Caki2 (cell line): ENCODE measurements at regions not wholly inside any gene's neighbourhood (a gene's known extent, or its start where the extent isn't known, plus 50 kb on each side); places are given as distances from the start of the nearest gene placed in this dataset.

Source experiments
- DNase-seq: peaks from one replicate; pipeline ENCODE4 v3.0.0-alpha.2; 2015; ENCODE audit warnings: low read depth
- in situ Hi-C: cut with HindIII; loops from 2 replicates; pipeline ENCODE4 v1.10.0; 2016; ENCODE audit warnings: low sequenced_read_pairs, low pct_unique_long_range_greater_than_20kb, mixed read lengths

DNA sequence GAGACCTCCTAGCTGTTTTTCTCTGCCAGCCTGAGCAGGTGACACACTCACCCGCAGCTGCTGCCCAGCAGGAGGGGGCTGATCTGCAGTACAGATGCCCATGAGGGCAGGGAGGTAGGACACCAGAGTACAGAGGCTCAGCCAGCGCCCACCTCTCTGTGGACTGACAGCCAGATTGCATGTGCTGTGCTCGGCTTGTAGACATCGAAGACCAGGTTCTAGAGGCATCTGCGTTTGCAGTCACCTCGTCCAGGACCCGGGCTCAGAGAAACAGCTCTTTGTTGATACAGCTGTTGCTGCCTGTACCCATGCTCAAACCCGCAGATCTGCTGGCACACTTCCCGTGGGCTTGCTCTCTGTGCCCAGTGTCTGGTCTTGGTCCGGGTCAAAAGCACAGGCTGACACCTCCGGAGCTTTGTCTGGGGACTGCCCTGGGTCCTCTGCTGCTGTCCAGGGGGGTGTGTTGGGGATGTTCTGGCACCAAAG is 224.7 kb downstream of the GLRX3 start:
- no peak for DNase-seq
- in situ Hi-C loops: no loop called here

DNA sequence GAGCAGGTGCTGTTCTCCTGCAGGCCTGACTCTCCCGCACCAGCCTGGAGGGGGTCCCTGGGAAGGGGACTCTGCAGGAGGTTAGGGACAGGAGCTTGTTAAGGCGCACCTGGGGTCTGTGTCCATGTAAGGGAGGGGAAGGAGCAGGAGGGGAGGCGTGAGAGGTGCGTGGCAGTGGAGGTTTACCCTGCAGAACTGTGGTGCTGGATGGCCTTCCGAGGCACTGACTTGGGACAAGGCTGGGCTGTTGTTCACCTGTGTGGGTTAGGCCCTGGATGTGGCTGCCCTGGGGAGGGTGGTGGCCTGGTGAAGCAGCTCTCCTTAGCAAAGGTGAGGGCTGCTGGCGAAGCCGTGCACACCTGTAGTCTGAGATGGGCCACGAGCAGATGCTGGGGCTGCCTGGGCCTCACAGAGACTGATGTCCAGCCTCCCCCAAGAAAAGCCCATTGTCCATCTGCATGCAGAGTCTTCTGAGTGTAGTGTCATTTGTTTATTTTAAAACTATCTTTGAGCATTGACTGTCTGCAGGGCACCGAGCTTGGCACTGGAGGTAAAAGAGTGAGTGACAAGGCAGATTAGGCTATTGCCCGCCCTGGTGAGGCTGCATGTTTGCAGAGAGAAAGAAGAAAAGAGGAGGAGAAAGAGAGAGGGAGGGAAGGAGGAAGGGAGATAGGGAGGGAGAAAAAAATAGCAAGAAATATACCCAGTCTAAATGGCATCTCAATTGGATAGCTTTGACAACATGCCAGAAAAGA is 225.3 kb downstream of the GLRX3 start:
- in situ Hi-C loops: no loop called here
- no peak for DNase-seq

DNA sequence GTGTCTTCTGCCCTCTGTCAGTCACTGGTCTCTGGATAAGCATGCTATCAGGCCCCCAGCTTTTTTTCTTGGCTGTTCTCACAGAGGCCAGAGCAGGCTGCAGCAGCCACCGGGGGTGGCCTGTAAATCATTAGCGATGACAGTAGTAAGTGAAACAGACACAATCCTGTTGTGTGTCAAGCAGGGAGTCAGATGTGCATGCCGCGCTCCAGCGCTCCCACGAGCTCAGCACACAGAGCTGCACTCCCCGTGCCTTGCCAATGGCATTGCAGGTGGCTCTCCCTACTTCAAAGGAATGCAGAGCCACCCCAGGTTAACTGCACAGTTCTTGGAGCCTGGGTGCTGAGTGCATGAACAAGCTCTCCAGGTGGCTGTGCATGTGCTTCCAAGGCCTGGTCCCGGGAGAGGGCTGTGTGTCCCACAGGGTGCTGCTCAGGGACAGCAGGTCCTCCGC is 226.1 kb downstream of the GLRX3 start:
- DNase-seq: peak; percentile 24
- in situ Hi-C loops: no loop called here

DNA sequence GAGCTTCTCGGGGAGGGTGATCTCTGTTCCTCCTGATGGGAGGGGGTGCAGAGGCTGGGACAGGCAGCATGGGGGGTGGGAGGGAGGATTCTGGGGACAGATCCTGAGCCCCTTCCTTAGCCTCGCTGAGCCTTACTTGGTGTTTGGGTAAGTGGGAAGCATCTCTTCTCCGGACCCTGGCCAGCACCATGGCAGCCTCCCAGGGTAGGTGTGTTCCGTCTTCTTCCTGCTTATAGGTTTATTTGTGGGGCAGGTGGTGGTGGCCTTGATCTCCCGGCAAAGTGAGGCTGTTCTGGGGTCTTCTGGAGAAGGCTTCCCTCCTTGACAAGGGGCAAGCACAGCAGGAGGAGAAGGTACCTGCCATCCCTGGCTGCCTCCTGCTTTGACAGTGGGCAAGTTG is 226.9 kb downstream of the GLRX3 start:
- in situ Hi-C loops: no loop called here

DNA sequence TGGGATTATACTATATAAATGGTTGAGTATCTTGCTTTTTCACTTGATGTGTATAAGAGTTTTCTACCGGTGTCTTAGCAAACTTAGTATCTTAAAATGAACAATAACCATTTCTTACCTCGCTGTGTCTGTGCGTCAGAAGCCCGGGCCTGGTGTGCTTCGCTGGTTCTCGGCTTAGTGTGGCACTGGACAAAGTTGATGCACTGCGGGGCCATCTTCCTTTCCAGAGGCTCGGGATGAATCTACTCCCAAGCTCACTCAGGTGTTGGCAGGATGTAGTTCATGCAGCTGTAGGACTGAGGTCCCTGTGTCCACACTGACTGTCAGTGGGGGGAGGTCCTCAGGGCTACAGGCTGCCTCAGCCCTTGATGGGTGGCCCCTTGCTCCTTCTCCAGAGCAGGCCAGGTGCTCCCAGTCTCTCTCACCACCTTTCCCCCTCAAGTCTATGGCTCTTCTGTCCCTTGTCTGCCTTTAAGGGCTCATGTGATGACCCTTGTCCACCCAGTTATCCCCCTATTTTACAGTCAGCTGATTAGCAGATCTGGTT is 227.8 kb downstream of the GLRX3 start:
- DNase-seq: no peak
- in situ Hi-C loops: no loop called here

More for the DNA sequence above, 226.9 kb downstream of the GLRX3 start:
- DNase-seq: no peak

DNA sequence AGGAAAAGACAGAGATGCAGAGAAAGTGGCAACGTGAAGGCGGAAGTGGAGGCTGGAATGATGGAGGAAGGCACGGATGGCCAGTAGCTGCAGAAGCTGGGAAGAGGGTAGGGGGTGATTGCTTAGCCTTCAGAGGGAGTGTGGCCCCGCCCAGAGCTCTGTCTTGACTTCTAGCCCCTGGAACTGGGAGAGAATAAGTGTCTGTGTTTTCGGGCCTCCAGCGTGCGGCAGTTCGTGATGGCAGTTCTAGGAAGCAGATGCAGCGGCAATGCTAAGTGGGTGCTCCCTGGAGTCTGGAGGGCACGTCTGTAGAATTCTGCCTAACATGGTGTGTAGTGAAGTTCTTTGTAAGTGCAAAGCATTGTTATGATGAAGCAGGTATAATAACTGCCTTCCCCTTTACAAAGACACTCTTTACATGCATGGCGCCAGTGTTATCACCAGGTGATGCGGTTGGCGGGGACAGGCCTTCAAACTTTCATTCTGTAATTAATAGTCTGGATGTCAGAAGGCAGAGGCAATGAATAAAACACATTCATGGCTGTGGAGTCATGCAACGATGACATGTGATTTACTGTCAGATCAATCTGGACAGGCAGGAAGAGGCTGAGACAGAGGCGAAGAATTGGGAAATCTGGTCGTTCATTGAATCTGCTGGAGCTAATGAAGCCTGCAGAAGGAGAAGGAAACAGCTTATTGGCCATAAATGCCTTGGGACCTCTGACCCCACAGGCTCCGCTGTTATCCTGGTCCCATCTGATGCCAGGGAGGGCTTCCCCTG is 228.6 kb downstream of the GLRX3 start:
- no peak for DNase-seq
- in situ Hi-C loops: no loop called here

DNA sequence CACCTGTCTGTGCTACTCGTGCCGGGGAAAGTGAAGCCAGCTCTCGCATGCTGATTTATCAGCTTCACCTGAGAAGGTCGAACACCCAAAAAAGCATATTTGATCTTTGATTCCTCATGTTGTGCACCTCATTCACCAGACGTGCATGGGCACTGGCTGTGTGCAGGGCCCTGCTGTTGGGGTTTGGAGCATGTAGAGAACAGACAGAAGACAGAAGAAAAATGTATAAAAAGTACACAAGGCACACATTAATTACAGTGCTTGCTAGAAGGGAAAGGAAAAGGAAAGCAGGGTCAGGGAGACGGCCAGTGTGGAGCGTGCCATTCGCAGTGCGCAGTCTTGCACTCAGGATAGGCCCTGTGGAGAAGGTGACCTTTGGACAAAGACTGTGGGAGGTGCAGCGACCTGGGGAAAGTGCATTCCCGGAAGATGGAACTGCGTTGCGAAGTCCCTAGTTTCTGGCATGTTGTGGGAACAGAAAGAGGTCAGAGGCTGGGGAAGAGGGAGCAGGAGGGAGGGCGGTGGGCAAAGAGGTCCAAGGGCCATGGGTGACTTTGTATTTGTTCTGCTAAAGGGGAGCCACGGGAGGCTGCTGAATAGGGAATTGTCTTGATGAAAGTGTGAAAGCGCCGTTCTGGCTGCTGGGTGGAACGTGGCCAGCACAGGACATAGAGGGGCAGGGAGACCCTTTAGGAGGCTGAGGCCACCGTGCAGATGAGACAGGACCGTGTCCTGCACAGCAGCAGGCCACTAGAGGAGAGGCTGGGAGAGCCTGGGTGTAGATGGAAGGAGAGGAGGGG is 232.8 kb downstream of the GLRX3 start:
- in situ Hi-C loops: no loop called here
- DNase-seq: no peak

DNA sequence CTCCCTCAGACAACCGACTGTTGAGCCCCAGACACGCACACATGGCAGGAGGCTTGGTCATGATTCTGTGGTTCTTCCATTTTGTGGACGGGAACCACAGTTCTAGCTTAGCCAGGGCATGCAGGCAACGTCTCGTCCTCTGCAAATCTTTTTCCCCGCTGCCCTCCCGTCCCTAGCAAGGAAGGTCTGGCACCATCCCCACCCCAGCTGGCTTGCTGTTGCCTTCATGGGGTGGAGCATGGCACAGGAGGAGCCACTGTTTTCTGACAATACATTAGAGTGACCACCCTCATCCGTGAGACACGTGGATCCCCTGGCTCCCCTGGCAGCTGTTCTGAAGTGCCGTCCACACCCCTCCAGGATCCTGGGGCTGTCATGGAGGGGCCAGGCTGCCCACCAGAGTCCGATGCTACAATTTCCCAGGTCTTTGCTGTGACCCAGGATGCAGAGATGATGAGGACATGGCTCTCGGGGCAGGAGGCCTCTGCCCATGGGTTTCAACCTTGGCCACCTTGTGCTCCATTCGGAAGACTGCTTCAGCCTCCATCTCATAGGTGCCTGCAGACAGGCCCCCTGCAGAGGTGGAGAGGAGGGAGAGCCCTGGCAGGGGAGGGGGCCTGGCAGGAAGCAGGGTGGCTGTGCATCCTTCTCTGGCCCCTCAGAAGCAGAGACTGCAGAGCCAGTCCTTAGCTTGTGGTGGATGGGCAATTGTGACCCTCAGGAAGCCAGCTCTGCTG is 233.6 kb downstream of the GLRX3 start:
- no peak for DNase-seq
- in situ Hi-C loops: no loop called here

DNA sequence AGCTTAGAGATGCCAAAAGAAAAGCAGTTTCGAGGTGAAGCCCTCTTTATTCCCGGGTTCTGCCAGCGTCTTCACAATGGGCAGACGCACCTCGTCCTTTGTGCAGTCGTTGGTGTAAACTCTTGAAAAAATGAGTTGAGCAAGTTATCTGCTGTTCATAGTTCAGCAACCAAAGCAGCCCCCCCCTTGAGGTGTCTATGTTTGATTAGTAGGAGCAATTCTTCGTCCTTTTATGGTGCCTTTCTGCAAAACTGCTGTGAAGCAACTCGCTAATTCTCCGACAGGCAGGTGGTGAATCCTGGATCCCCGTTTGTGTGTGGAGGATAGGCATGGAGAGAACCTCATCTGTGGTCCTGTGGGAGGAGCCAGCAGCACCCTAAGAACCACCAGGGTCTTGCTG is 234.5 kb downstream of the GLRX3 start:
- DNase-seq: no peak
- in situ Hi-C loops: no loop called here

DNA sequence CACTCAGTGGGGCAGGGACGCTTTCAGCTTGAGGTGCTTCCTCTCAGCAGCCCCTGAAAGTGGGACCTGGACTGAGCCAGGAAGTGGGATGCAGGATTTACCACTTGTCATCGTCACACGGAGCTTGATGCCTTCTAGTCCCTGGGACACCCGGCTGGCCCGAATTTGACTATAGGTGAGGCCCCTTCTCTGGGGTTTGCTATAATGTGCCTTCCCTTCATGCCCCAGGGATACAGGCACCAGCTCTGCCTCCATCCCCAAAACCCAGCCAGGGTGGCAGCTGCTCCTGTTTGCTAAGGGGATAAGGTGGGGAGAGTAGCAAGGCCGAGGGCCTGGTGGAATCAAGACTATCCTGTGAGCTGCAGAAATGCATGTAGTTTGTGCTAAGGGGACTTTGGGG is 235.0 kb downstream of the GLRX3 start:
- no peak for DNase-seq
- in situ Hi-C loops: no loop called here

DNA sequence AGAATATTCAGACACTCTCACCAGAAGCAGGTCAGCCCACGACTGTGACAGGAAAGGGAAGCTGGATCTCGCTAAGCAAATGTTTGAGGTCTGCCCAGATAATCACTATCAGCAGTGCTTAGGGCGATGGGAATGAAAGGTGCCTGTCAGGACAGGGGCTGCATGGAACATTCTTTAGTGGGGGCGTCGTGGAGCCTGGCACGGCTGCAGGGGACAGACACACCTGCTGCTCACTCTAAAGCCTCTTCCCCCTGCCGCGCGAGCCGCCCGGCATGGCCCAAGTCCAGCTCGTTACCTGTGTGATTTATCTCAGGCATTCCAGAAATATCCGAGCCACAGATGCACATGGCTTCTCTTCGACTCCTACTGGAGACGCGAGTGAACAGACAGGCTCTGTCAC is 235.5 kb downstream of the GLRX3 start:
- in situ Hi-C loops: no loop called here
- DNase-seq: no peak

DNA sequence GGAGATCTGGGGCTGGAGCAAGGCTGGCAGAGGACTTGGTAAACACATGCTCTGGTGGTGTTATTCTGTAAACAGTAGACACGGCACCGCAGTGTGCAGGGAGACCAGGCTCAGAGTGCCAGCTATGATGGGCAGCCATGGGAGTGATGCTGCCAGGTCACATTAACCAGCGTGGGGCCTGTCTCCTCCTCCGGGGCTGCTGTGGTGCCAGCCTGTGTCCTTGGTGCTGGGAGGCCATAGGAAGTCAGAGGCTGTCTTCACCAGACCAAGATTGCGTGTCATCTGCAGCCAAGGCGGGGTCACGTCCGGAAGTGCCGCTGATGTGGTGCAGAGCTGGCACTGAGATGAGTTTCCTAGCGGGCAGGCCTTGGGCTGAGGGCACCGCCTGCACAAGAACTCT is 236.0 kb downstream of the GLRX3 start:
- no peak for DNase-seq
- in situ Hi-C loops: no loop called here

DNA sequence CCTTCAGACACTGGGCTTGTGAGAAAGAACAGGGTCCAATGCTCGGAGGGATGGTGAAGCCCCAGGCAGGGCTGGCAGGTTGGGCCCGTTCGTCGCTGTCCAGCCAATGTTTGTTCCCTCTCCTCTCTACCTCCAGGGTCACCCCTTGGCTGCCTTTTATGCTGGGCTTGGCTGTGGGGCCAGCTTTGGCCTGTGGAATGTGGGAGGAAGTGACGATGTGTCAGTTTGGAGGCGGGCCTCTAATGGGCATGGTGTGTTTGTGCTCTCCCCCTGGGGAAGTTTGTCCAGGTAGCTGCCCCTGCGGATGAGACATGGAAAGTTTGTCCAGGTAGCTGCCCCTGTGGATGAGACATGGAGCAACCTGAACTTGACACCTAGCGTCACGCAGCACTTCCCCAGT is 236.7 kb downstream of the GLRX3 start:
- no peak for DNase-seq
- in situ Hi-C loops: no loop called here

DNA sequence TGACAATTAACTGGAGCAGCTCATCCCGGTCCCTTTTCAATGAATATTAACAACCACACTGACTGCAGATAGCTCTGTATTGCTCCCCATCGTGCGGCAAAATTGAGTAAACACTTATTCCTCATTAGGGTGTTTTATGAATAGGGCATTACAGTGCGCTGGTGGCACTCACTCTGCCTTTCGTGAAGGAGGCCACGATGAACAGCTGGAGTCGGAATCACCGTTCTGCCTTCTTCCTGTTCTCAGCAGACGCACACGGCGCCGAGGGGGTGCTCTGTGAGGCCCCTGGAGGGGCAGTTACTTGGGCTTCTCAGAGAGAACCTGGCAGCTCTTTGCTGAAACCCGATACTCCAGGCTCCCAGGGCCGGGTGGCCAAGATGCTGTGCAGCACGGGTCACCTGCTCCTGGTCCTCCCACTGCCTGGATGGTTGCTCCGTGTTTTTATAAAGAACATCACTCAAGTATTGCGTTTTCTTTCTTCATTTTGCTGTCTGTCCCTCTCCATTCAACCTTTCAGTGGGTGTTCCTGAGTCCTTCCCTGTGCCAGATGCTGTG is 241.9 kb downstream of the GLRX3 start:
- in situ Hi-C loops: no loop called here
- DNase-seq: no peak

DNA sequence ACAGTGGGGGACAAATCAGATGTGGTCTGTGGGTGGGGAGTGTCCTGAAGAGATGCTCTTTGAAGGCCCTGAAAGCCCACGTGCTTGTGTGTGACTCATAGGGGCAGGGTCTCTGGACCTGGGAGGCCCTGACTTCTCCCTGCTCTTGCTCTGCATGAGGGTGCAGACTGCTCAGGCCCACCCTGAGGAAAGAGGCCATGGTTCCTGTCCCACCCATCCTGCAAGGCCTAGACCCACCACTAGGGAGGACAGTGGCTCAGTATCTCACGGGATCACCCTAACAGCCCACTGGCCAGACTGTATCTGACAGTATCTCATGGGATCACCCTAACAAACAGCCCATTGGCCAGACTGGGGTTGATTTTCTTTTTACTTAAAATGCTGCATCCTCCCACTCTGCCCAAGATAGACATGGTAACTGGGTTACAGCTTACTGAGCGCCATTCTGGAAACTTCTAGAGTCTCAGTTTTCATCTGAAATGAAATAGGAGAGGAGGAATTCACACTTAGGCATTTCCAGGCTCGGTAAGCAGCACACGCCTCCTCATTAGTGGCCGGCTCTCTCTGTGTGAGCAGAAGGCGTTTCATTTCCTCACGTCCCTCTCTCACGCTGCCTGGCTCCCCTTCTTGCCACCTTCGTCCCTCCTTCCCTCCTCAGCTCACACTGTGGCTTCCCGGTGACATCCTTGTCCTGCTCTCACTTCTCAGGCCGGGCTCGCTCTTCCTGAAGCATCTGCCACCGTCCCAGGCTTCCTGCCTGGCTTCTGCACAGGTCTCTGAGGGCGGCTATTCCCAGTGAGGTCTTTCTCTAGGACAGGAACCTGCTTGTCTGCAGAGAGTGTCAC is 242.6 kb downstream of the GLRX3 start:
- in situ Hi-C loops: no loop called here
- DNase-seq: no peak

DNA sequence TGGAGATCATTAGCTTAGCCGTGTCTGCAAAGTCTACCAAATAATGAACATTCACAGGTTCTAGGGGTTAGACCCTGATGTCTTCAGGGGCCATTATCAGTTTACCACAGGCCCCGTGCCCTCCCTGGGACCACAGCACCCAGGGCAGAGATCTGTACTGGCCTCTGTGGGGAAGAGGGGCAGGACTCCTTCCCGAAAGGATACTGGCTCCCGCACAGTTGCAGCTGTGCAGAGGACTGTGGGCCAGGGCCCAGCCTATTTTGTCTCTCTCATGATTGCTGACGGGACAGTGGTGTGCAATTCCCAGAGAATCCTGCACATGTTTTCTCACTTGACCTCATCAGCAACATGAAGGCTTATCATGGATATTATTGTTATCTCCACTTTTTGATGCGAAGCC is 243.9 kb downstream of the GLRX3 start:
- no peak for DNase-seq
- in situ Hi-C loops: no loop called here

DNA sequence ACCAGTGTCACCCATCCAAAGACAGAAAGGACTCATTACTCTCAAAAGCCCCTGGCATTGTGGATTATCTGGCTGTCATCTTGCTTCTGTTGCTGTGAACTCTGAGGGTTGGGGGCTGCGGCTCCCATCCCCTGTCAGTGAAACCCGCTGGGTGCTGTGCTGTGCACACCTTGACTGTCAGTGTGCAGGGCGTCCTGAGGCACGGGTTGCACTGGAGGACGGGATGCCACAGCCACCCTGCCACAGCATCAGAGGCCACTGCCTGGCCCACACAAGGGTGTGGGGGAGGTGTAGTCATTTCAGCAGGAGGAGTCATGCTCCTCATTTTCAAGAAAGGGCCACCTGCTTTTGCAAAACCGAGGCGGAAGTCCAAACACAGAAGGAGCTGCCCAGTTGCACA is 245.8 kb downstream of the GLRX3 start:
- in situ Hi-C loops: no loop called here
- DNase-seq: no peak
